ENCODE measurements at regions not wholly inside any gene's neighbourhood (a gene's known extent, or its start where the extent isn't known, plus 50 kb on each side); places are given as distances from the start of the nearest gene placed in this dataset.

- Histone ChIP-seq H3K79me2 (ENCODE audit: insufficient read depth, low read length) (no peaks in the 10 kb centered on the region), H3K4me2 (ENCODE audit: insufficient read depth, low read length) (no peak overlapping the region), H2AFZ (ENCODE audit: low read length) (no peak overlapping the region), H3K27ac (ENCODE audit: low read depth, low read length) (no peak overlapping the region), H3K27me3 (ENCODE audit: insufficient read depth, low read length) (no peaks in the 10 kb centered on the region), H3K4me1 (ENCODE audit: insufficient read depth, low read length) (no peaks in the 10 kb centered on the region), H3K9me3 (ENCODE audit: low read depth, low read length) (no peaks in the 10 kb centered on the region), H4K20me1 (ENCODE audit: insufficient read depth, low read length) (no peaks in the 10 kb centered on the region), H3K4me3 (ENCODE audit: insufficient read depth, low read length) (no peak overlapping the region), H3K36me3 (ENCODE audit: insufficient read depth, low read length) (no peaks in the 10 kb centered on the region)
- no peak for TF ChIP-seq CTCF (IDR thresholded peaks at IDR 0.05; ENCODE audit: extremely low read depth, low read depth, low read length)
- DNase-seq (ENCODE audit: insufficient read length, low spot score, missing footprints): no peak
Measured at GRCh38 chr6:43964659-43965570, 162.3 kb downstream of the MRPL14 start.

- no peak for TF ChIP-seq CTCF (IDR thresholded peaks at IDR 0.05; ENCODE audit: extremely low read depth, low read depth, low read length)
- no peak overlapping the region for H3K4me3 ChIP-seq (ENCODE audit: insufficient read depth, low read length)
- H3K9me3 ChIP-seq (ENCODE audit: low read depth, low read length): no peaks in the 10 kb centered on the region
- no peaks in the 10 kb centered on the region for H3K36me3 ChIP-seq (ENCODE audit: insufficient read depth, low read length)
- no peaks in the 10 kb centered on the region for H4K20me1 ChIP-seq (ENCODE audit: insufficient read depth, low read length)
- H3K4me2 ChIP-seq (ENCODE audit: insufficient read depth, low read length): no peak overlapping the region
- no peak overlapping the region for H3K27ac ChIP-seq (ENCODE audit: low read depth, low read length)
- no peak for DNase-seq (ENCODE audit: insufficient read length, low spot score, missing footprints)
- H3K4me1 ChIP-seq (ENCODE audit: insufficient read depth, low read length): no peaks in the 10 kb centered on the region
- H2AFZ ChIP-seq (ENCODE audit: low read length): no peak overlapping the region
- H3K79me2 ChIP-seq (ENCODE audit: insufficient read depth, low read length): no peaks in the 10 kb centered on the region
- H3K27me3 ChIP-seq (ENCODE audit: insufficient read depth, low read length): no peaks in the 10 kb centered on the region
Measured at GRCh38 chr6:43963877-43964658, 163.2 kb downstream of the MRPL14 start.

- Histone ChIP-seq H3K79me2 (ENCODE audit: insufficient read depth, low read length) (no peaks in the 10 kb centered on the region), H3K4me1 (ENCODE audit: insufficient read depth, low read length) (no peaks in the 10 kb centered on the region), H3K9me3 (ENCODE audit: low read depth, low read length) (no peaks in the 10 kb centered on the region), H4K20me1 (ENCODE audit: insufficient read depth, low read length) (no peaks in the 10 kb centered on the region), H3K27me3 (ENCODE audit: insufficient read depth, low read length) (no peaks in the 10 kb centered on the region), H3K27ac (ENCODE audit: low read depth, low read length) (no peak overlapping the region), H3K4me2 (ENCODE audit: insufficient read depth, low read length) (no peak overlapping the region), H3K4me3 (ENCODE audit: insufficient read depth, low read length) (no peak overlapping the region), H3K36me3 (ENCODE audit: insufficient read depth, low read length) (no peaks in the 10 kb centered on the region), H2AFZ (ENCODE audit: low read length) (no peak overlapping the region)
- TF ChIP-seq CTCF (IDR thresholded peaks at IDR 0.05; ENCODE audit: extremely low read depth, low read depth, low read length): no peak
- DNase-seq (ENCODE audit: insufficient read length, low spot score, missing footprints): no peak
Measured at GRCh38 chr6:43963203-43963602, 164.0 kb downstream of the MRPL14 start.

- Histone ChIP-seq H3K36me3 (ENCODE audit: insufficient read depth, low read length) (no peaks in the 10 kb centered on the region), H3K27me3 (ENCODE audit: insufficient read depth, low read length) (no peaks in the 10 kb centered on the region), H4K20me1 (ENCODE audit: insufficient read depth, low read length) (no peaks in the 10 kb centered on the region), H3K4me2 (ENCODE audit: insufficient read depth, low read length) (no peak overlapping the region), H2AFZ (ENCODE audit: low read length) (no peak overlapping the region), H3K9me3 (ENCODE audit: low read depth, low read length) (no peaks in the 10 kb centered on the region), H3K4me1 (ENCODE audit: insufficient read depth, low read length) (no peaks in the 10 kb centered on the region), H3K4me3 (ENCODE audit: insufficient read depth, low read length) (no peak overlapping the region), H3K79me2 (ENCODE audit: insufficient read depth, low read length) (no peaks in the 10 kb centered on the region), H3K27ac (ENCODE audit: low read depth, low read length) (no peak overlapping the region)
- no peak for TF ChIP-seq CTCF (IDR thresholded peaks at IDR 0.05; ENCODE audit: extremely low read depth, low read depth, low read length)
- no peak for DNase-seq (ENCODE audit: insufficient read length, low spot score, missing footprints)
Measured at GRCh38 chr6:43962458-43962857, 164.8 kb downstream of the MRPL14 start.

Measured in osteoblast (primary cell).